ENCODE measurements at regions not wholly inside any gene's neighbourhood (a gene's known extent, or its start where the extent isn't known, plus 50 kb on each side); places are given as distances from the start of the nearest gene placed in this dataset.
"Not testable (repeated sequence)": the region's sequence is repeated elsewhere in the genome, so short reads cannot be mapped to it uniquely, and the experiment has no call there.

DNA sequence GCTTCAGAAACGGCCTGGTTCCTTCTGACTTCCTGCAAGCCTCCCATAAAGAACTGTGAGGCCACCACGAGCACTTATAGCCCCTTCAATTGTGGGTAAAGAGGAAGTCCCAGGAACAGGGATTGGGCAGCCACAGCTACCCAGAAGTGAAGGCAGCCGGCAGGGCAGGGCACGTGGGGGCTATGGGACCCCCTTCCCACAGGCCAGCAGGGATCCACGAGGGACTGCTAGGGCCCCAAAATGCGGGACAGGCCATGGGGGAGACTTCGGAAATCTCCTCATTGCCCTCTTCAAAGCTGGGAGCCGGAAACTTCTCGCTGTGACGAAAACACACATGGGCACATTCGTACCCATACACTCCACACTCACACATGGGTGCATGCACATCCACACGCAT, 196.1 kb upstream of the SALL3 start:
- DNase-seq = no peak

DNA sequence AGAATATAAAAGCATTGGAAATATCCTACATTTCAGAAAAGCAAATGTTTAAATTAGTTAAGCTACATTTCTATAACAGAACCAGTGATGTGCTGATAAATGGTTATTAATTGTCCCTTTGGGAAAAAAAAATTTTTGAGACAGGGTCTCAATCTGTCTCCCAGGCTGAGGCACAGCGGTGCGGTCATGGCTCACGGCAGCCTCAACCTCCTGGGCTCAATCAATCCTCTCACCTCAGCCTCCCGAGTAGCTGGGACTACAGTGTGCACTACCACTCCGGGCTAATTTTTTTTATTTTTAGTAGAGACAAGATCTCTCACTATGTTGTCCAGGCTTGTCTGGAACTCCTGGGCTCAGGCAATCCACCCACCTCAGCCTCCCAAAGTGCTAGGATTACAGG, 194.8 kb upstream of the SALL3 start:
- DNase-seq = no peak

DNA sequence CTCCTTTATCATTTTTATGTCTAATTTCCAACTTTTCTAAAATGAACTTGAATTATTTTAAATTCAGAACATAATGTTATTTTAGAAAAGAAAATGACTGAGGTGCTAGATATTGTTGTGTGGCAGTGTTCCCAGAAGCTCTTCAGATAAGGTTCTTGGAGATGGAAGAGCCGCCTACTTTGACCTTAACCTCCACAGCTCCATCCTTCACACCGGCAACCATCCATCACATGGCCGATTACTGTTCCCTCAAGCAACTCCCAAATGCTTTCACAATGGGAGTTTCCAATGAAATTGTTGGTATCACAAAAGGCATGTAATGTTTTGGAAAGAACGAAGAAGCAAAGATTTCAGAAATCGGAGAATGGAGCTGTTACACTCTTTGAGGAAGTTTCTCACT, 193.9 kb upstream of the SALL3 start:
- DNase-seq = no peak

DNA sequence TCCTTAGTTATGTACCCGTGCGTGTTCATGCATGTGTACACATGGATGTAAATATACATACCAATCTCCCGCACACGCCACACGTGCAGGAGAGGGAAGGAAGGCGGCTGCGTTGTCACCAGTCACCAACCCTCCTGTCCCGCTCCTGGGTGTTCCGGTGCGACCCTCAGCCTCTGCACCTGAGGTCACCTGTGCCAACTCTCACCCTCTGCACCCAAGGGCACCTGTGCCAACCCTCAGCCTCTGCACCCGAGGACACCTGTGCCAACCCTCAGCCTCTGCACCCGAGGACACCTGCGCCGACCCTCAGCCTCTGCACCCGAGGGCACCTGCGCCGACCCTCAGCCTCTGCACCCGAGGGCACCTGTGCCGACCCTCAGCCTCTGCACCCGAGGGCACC, 192.8 kb upstream of the SALL3 start:
- DNase-seq = no peak

DNA sequence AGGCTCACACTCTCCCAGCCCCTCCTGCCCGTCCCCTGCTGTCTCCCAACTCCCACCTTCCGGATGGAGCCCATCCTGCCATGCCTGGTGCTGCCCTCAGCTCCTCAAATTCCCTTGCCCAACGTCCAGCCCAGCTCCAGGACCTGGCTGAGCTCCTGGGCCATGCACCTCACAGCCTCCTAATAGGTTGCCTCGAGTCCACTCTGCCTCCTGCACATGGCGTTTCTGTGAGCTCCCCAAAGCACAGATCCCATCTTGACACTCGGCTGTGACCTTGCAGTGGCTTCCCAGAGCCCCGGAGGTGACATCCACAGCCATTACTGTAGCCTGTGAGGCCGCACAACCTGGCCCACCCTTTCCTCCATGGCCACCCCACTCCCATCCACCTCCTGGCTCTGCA, 191.9 kb upstream of the SALL3 start:
- DNase-seq = no peak

DNA sequence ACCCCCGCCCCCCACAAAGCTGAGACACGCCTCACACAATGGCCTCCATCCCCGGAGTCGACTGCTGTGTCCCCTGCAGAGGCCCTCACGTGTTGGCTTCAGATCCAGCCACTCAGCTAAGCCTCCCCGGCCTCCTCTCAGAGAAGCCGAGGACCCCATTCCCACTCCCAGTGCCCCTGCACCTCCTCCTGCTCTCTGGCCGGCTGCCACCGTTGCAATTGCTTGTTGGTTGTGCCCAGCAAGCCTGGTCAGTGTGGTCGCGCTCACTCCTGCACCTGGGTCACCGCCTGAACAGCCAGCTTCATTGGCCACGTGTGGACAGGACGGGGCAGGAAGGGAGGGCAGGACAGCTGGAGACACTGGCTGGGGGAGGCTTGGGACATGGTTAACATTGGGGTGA, 191.5 kb upstream of the SALL3 start:
- no peak for DNase-seq

DNA sequence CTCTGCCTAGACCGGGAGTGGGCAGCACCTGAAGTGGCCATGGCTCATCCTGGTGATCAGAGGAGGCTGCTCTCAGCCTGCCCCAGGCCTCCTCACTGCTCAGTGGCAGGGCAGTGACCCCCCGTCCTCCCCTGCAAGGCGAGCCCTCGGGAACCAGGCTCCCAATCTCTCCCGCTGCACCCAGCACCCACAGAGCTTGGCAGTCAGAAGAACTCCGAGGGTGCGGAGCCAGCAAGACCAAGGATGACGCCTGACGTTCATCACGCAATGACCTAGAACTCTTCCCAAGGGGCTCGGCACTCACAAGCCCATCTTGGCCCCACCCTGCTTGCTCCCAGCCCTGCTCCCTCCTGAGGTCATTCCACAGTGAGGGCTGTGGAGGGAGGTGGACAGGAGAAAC, 189.8 kb upstream of the SALL3 start:
- DNase-seq = no peak

DNA sequence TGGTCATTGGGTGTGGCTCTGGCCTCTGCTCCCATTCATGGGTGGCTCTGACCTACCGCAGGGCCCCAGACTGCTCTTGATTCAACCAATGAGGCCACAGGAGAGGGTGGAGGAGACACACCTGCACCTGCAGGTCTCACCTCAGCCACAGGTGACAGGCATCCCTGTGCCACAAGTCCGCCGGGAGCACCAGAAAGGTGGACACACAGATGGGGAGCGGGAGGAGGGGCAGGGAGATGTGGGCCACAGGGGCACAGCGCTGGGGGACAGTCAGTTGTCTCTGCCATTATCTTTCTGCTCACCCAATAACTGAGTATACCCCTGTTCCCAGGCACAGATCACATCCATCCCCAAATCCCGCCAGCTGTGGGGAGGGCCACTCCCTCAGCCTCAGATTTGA, 189.1 kb upstream of the SALL3 start:
- no peak for DNase-seq

DNA sequence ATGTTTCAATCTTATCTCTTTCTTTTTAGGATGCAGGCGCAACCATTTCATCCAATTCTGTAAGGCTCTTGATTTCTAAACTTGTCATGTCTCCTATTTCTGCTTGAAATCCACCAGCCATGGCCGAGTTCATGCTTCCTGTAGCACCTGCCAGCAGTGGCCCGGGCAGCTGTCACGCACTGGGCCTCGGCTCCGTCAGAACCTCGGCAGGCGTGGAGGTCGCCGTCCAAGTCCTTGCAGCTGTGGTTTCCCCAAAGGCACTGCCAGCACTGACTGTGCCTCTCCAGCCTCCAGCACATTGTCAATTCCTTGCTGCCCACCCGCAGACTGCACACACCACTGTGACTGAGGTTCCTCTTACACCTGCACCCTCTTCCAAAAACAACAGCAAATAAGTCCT, 188.7 kb upstream of the SALL3 start:
- DNase-seq = no peak

DNA sequence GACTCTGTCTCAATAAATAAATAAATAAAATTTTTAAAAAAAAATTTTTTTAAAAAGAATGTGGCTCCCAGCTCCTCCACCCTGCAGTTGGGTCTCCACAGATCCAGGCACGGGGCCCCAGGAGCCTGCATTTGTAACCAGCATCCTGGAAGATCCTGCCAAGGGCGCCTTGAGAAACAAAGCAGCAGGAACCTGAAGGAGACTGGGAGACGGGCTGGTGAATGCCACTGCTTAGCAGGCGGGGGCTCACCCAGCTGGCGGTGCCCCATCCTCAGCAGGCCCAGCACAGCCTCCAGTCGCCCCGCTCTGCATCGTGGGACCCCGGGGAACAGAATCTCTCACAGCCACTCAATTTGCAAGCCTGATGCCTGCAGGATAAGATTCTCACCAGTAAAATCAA, 187.5 kb upstream of the SALL3 start:
- no peak for DNase-seq

DNA sequence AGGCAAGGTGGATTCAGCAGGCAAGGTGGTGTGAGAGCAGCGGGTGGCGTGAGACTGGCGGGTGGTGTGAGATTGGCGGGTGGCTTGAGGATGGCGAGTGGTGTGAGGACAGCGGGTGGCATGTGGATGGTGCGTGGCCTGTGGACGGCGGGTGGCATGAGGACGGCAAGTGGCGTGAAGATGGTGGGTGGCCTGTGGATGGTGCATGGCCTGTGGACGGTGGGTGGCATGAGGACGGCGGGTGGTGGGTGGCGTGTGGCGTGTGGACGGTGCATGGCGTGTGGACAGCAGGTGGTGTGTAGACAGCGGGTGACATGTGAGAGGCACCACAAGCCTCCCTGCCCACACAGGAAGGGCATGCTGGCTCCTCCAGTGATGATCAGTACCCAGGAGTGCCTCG, 186.9 kb upstream of the SALL3 start:
- no peak for DNase-seq

DNA sequence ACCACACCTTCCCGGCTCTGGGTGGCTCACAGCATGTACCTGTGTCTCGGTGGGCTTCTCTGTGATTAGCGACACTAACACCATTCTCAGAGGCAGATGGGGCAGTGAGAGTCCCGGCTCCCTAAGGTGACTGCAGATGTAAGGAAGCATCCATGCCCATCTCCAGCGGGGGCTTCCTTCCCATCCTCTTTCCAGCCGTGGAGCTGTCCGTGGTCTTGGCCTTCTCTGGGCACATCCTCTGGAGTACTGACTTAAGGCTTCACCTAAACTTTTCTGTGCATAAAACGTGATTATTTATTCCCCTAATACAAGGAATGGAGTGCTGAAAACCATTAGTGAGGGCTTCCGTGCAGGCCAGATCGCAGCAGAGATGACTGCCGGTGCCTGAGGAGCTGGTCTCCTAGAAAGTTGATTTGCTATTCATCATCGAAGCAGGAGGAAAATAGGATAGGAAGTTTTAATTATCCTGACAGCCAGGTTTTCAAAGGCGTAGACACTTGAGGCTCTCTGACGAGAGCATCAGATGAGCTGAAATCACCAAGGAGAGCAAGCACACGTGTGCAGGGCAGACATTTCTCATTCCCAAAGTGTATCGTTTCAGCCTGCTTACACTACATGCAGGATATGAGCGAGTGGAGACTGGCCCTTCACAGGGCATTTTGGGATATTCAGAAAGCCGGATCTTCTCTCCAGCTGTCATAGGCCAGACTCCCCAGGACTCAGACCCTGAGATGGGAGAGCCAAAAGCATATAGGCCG, 186.1 kb upstream of the SALL3 start:
- no peak for DNase-seq

DNA sequence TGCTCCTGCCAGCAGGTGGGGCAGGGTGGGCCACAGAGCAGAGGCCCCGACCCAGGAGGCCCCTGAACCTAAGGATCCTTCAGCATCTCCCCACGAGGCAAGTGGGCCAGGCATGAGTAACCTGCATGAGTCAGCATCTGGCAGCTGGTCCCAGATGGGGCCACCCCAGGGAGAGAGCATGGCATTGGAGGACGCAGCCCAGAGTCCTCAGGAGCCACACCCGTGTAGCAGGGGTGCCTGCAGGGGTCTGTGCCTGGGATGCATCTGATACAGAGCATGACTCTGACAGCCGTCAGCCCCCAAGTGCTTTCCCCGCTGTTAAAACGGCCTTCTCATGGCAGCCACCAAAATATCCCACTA, 185.6 kb upstream of the SALL3 start:
- no peak for DNase-seq

DNA sequence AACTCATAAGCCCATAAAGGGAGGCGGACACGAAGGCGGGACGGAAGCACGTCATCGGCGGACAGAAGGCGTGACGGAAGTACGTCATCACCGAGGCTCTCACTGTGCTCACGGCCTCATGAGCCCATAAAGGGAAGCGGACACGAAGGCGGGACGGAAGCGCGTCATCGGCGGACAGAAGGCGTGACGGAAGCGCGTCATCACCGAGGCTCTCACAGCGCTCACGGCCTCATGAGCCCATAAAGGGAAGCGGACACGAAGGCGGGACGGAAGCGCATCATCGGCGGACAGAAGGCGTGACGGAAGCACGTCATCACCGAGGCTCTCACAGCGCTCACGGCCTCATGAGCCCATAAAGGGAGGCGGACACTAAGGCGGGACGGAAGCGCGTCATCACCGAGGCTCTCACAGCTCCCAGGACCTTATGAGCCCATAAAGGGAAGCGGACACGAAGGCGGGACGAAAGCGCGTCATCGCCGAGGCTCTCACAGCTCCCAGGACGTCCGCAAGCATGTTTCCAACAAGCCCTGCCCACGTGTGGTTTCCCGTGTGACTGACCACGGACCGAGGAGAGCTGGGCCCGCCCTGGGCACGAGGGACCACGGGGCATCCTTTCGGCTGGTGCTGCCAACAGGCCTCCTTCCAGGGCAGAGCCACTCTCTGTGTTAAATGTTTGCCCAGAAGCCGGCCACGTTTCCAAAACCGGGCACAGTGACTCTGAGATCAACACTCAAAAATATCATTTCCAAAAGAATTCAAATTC, 182.7 kb upstream of the SALL3 start:
- no peak for DNase-seq

DNA sequence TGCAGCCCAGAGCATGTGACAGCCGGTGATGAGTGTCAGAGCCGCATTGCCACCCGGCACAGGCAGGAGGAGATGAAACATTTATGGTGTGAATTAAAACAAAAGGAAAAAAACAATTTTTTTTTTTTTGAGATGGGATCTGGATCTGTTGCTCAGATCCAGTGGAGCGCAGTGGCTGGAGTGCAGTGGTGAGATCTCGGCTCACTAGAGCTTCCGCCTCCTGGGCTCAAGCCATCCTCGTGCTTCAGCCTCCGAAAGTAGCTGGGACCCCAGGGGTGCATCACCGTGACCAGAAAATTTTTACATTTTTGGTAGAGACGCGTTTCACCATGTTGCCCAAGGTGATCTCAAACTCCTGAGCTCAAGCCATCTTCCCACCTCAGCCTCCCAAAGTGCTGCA, 182.1 kb upstream of the SALL3 start:
- DNase-seq = no peak

DNA sequence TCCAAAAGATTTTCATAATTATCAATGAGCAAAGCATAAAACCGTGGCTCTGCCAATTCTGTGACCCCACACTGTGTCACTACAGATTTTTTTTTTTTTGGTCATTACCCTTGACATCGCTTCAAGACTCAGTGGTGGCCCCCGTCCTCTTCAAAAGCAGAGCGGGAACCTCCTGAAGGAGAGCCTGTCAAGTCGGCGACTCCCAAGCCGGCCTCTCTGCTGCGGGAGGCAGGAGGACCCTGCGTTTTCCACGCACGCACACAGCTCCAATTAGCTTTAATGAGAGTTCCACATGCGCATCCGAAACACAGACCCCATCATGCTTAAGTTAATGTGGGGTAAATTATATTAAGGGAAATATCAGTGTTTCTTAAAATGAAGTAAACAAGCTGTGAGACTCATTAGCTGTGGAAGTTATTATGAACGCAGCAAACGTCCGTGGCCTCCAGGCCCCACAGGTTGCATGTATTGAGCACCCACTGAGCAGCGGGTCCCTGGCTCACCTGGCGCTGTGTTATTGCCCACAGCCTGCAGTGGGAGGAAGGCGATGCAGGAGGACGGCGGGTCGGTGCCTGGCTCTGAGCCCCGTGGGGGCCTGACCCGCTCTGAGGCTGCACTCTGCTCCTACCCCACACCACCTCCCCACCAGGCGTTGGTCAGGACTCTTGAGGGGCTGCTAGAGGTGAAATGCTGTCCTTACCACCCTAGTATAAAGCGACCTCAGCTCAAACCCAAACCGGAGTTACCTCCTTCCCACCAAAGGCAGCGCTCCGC, 181.0 kb upstream of the SALL3 start:
- no peak for DNase-seq

DNA sequence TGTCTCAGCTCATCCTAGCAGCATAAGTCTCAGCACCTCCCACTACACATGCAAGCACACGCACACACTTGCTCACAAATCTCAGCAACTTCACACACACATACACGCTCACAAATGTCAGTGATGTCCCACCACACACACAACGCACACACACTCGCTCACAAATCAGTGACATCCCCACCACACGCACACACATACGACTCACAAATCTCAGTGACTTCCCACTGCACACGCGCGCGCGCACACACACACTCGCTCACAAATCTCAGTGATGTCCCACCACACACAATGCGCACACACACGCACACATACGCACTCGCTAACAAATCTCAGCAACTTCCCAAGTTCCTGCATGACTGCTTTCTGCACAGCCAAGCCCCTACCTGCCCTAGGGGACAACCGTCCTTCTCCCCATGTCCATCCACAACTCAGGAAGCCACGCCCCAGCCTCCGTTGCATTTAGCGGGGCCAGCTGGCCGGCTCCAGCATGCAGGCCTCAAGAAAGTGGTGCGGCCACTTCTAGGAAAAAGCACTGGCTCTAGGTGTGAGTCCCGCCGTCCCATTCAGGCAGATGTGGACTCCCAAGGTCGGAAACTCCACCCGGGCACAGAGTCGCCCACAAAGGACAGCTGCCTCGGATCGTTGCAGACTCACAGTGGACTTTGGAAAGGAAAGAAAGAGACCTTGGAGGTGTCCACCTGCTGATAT, 180.1 kb upstream of the SALL3 start:
- DNase-seq = no peak

DNA sequence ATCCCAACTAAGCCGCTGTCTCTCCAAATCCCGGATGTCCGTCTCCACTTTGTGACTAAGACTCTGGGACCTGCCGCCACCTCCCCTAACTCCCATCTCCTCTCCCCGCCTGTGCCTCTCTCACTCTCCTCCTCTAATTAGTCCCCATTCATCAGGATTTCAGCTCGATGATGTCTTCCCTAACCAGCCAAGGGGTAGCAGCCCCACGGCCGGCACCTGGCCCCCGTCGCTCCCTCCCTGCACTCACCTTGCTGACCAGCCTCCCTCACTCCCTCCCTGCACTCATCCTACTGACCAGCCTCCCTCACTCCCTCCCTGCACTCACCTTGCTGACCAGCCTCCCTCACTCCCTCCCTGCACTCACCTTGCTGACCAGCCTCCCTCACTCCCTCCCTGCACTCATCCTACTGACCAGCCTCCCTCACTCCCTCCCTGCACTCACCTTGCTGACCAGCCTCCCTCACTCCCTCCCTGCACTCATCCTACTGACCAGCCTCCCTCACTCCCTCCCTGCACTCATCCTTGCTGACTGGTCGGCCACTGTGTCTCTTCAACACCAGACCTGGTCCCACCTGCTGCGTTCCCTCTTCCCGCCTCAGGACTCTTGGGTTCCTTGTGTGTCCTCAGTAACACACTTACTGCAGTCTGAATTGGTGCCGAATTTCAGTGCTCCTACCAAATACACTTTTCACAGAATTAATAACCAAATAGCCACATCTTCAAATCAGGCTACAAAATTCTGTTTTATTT, 179.3 kb upstream of the SALL3 start:
- not testable (repeated sequence) for DNase-seq

DNA sequence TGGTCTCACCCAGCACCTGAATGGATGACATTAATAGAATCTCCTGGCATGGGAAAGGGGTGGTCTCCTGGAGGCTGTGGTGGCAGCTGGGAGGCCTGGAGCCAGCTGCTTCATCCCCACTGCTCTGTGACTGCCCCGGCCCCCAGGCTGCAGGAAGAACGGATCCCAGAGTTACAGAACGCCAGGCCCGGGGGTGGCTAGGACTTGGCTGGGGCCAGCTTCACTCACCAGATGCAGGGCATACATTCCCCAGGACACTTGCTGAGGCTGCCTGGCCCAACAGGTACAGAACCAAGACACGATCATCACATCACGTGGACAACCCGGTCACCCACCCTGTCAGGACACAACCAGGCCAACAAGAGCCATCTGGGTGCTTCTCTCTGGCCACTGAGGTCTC, 178.6 kb upstream of the SALL3 start:
- DNase-seq = no peak

DNA sequence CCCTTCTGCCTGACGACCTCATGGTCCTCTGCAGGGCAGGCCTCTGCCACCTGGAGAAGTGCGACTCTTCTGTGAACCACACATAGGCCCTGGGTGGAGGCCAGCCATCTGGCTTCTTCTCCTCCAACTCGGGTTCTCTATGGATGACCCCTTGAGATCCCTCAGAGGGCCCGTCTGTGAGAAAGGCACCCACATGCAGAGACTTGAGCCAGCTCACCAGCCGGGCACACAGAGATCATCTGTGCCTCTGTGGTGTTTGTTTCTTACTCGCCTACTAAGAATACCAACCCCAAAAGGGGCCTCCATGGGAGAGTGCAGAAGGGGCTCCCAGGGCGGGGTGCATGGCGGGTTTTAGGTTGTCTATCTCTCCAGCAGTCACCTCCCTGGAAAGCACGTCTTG, 176.5 kb upstream of the SALL3 start:
- DNase-seq = no peak

DNA sequence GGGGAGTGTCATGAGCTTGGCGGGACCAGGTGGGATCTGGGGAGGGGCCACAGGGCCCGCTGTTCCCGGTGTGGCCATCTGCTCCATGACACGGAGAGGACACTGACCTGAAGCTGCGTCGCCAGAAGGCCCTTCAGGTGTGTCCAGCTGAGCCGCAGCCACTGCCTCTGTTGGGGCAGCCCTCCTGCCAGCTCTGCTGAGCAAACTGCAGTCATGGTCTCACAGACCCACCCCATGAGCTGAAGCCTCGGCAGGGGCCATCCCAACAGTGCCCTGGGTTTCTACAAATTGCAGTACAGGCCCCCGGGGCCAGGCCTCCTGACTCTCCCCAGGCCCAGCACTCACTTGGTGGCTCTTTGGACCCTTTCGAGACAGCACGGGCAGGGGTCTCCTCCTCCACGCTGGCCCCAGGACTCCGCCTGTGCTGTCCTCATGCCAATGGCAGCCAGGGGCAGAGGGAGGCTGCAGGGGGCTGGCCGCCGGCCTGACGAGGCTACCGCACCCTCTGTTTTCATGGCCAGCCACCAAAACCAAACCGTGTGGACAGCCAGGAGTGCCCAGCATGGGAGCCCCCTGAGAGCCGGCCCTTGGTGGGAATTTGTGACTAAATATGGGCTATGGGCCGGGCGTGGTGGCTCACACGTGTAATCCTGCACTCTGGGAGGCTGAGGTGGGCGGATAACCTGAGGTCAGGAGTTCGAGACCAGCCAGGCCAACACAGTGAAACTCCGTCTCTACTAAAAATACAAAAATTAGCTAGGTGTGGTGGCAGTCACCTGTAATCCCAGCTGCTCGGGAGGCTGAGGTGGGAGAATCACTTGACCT, 175.2 kb upstream of the SALL3 start:
- no peak for DNase-seq

DNA sequence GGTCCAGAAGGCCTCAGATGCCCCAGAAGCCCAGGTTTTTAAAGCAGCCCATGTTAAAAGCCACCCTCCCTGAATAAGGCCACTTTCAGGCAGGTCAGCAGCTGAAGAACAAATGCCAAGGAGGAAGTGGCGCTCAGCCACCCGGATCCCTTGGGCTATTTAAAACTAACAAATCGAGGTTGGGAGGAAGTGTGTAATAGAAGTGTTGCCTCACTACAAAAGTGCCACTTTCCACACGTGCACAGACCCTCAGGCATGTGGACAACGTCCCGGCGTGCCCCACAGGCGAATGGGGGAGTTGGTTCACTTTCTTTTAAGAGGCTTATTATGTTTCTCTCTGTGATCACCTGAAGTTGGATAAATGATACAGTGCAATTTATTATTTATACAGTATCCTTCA, 173.8 kb upstream of the SALL3 start:
- no peak for DNase-seq
